ENCODE measurements at regions not wholly inside any gene's neighbourhood (a gene's known extent, or its start where the extent isn't known, plus 50 kb on each side); places are given as distances from the start of the nearest gene placed in this dataset.

DNA sequence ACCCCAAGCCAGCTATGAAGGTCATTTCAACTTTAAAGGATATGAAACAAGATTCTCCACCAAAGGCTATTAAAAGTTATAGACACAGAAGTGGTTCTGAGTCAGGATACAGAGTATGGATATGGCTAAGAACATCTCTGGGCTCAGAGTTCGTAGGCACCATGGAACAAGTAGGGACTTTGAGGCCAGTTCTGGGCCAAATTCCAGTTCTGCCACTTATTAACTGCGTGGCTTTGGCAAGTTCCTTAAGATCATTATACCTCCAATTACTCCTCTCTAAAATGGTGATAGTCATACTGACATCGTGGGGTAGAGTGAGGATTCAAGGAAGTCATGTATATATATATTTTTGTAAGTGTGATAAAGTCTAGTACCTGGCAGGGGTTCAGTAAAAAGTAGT, 105.8 kb upstream of the NFE2L3 start:
- Histone ChIP-seq H3K36me3 (ENCODE audit: low read depth, missing control alignments) (no peaks in the 10 kb centered on the region), H3K4me3 (no peak overlapping the region), H3K9me3 (no peaks in the 10 kb centered on the region), H3K27me3 (no peaks in the 10 kb centered on the region), H3K27ac (no peak overlapping the region), H3K4me1 (no peaks in the 10 kb centered on the region)
- WGBS, 2 donors, result 69 to 73% methylated on average over 3 of the region's 3 CpGs
- intact Hi-C loops (cut with DNase I; ENCODE audit: low total_unique reads), result no loop called here
- no peak for DNase-seq
- no peak for TF ChIP-seq POLR2A (IDR thresholded peaks at IDR 0.05)
- TF ChIP-seq, protein P1, sequence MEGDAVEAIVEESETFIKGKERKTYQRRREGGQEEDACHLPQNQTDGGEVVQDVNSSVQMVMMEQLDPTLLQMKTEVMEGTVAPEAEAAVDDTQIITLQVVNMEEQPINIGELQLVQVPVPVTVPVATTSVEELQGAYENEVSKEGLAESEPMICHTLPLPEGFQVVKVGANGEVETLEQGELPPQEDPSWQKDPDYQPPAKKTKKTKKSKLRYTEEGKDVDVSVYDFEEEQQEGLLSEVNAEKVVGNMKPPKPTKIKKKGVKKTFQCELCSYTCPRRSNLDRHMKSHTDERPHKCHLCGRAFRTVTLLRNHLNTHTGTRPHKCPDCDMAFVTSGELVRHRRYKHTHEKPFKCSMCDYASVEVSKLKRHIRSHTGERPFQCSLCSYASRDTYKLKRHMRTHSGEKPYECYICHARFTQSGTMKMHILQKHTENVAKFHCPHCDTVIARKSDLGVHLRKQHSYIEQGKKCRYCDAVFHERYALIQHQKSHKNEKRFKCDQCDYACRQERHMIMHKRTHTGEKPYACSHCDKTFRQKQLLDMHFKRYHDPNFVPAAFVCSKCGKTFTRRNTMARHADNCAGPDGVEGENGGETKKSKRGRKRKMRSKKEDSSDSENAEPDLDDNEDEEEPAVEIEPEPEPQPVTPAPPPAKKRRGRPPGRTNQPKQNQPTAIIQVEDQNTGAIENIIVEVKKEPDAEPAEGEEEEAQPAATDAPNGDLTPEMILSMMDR (IDR thresholded peaks at IDR 0.05), result no peak

DNA sequence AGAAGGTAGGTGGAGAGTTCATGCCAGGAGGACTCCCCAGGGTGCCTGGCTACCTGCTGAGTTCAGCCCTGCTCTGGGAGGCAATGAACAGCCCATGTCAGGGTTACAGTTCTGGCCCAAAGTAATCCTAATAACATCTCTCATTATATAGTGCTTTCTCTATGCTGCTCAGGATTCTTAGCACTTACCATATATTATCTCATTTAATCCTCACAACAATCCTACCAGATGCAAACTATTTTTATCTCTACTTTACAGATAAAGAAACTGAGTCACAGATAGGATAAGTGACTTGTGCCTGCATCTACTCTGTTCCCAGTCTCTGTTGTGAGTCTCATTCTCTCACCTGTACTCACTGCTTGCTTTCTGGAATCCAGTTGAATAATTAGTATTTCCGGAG, 105.1 kb upstream of the NFE2L3 start:
- H3K4me1 ChIP-seq, result no peaks in the 10 kb centered on the region
- no peak overlapping the region for H3K27ac ChIP-seq
- H3K27me3 ChIP-seq, result no peaks in the 10 kb centered on the region
- DNase-seq, result no peak
- WGBS, 2 donors, result 88 to 94% methylated on average over 1 of the region's 1 CpG
- no peak for TF ChIP-seq POLR2A (IDR thresholded peaks at IDR 0.05)
- TF ChIP-seq, protein P1 (IDR thresholded peaks at IDR 0.05), result no peak
- no peaks in the 10 kb centered on the region for H3K9me3 ChIP-seq
- H3K4me3 ChIP-seq, result no peak overlapping the region
- H3K36me3 ChIP-seq (ENCODE audit: low read depth, missing control alignments), result no peaks in the 10 kb centered on the region
- intact Hi-C loops (cut with DNase I; ENCODE audit: low total_unique reads), result no loop called here

DNA sequence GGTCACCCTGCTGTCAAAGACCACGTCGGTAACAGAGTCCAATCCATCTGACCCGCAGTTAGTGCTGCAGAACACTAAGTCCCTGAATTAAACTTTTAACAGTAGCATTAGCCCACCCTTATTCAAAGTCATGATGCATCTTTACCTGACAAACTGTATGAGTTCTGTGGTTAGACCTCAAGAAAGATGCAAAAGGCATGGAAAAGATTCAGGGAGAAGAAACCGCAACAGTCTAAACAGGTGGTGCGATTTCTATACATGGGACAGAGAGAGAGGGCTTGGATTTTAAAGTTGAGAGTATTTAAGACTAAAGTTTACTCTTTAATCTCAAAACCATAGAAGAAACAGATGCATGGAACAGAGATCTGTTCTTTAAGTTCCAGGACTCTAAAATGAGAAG, 103.3 kb upstream of the NFE2L3 start:
- no peaks in the 10 kb centered on the region for H3K27me3 ChIP-seq
- 84 to 86% methylated on average over 5 of the region's 5 CpGs for WGBS, 2 donors
- no peak overlapping the region for H3K4me3 ChIP-seq
- no peak for DNase-seq
- intact Hi-C loops (cut with DNase I; ENCODE audit: low total_unique reads), result no loop called here
- no peaks in the 10 kb centered on the region for H3K36me3 ChIP-seq (ENCODE audit: low read depth, missing control alignments)
- H3K27ac ChIP-seq, result no peak overlapping the region
- no peaks in the 10 kb centered on the region for H3K9me3 ChIP-seq
- H3K4me1 ChIP-seq, result no peaks in the 10 kb centered on the region
- TF ChIP-seq, protein P1 (IDR thresholded peaks at IDR 0.05), result no peak
- TF ChIP-seq POLR2A (IDR thresholded peaks at IDR 0.05), result no peak

DNA sequence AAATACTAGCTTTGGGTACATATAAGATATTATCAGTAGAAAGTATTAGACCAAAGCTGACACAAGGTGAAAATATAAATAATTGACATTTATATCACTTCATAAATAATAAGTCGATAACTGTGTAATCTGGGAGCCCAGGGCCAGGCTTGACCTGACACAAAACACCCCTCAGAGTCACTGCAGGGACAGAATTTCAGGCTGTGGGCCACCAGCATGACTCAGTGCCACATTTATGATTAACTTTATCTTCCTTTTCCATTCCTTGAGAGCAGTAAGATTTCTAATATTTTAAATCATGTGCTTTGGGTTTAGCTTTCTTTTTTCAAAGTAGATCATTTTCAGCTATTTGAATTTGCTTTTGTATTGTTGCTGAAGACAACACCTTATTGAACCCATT, 102.9 kb upstream of the NFE2L3 start:
- H3K4me3 ChIP-seq, result no peak overlapping the region
- no peaks in the 10 kb centered on the region for H3K27me3 ChIP-seq
- DNase-seq, result no peak
- H3K36me3 ChIP-seq (ENCODE audit: low read depth, missing control alignments), result no peaks in the 10 kb centered on the region
- H3K27ac ChIP-seq, result no peak overlapping the region
- no peaks in the 10 kb centered on the region for H3K4me1 ChIP-seq
- intact Hi-C loops (cut with DNase I; ENCODE audit: low total_unique reads), result no loop called here
- 86 to 88% methylated on average over 1 of the region's 1 CpG for WGBS, 2 donors
- H3K9me3 ChIP-seq, result no peaks in the 10 kb centered on the region
- no peak for TF ChIP-seq POLR2A (IDR thresholded peaks at IDR 0.05)
- TF ChIP-seq, protein P1 (IDR thresholded peaks at IDR 0.05), result no peak

DNA sequence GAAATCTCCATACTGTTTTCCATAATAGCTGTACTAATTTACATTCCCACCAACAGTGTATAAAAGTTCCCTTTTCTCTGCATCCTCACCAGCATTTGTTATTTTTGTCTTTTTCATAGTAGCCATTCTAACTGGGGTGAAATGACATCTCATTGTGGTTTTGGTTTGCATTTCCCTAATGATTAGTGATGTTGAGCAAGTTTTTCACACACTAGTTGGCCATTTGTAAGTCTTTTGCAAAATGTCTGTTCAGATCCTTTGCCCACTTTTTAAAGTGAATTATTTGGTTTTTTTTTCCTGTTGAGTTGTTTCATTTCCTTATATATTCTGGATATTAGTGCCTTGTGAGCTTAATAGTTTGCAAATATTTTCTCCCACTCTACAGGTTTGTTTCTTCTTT, 101.0 kb upstream of the NFE2L3 start:
- H3K27me3 ChIP-seq, result no peaks in the 10 kb centered on the region
- no peaks in the 10 kb centered on the region for H3K9me3 ChIP-seq
- no peaks in the 10 kb centered on the region for H3K36me3 ChIP-seq (ENCODE audit: low read depth, missing control alignments)
- intact Hi-C loops (cut with DNase I; ENCODE audit: low total_unique reads), result no loop called here
- TF ChIP-seq, protein P1 (IDR thresholded peaks at IDR 0.05), result no peak
- TF ChIP-seq POLR2A (IDR thresholded peaks at IDR 0.05), result no peak
- no peaks in the 10 kb centered on the region for H3K4me1 ChIP-seq
- no peak overlapping the region for H3K27ac ChIP-seq
- DNase-seq, result no peak
- H3K4me3 ChIP-seq, result no peak overlapping the region

All from testis (tissue), 2 donors.